GM13977 (cell line): ENCODE measurements at regions not wholly inside any gene's neighbourhood (a gene's known extent, or its start where the extent isn't known, plus 50 kb on each side); places are given as distances from the start of the nearest gene placed in this dataset.

Experiments
- DNase-seq: peaks from one replicate; pipeline ENCODE4 v3.0.0; 2012; ENCODE audit warnings: low spot score
- CTCF ChIP-seq: IDR thresholded peaks from 2 replicates; pipeline ENCODE4 v1.5.1; 2012; ENCODE audit warnings: mild to moderate bottlenecking, control low read depth; ENCODE audit not compliant: insufficient read depth; ENCODE audit errors: extremely low read depth, missing control alignments
- in situ Hi-C: fragments of 300-500 bp; cut with MboI; formaldehyde crosslinking; loops from one replicate; pipeline ENCODE4 v1.12.0; 2022; ENCODE audit warnings: low sequenced_read_pairs, low pct_unique_long_range_greater_than_20kb, mixed read lengths, inconsistent platforms; ENCODE audit not compliant: unreplicated experiment

GRCh38 chr16:76963614-76964315 is 227.2 kb upstream of the MON1B start:
- in situ Hi-C loops = no loop called here
- TF ChIP-seq CTCF = no peak
- DNase-seq = no peak

- TF ChIP-seq CTCF = no peak
- DNase-seq = no peak
- in situ Hi-C loops = no loop called here
Observed at GRCh38 chr16:76964464-76965154, 226.4 kb upstream of the MON1B start.

GRCh38 chr16:76970087-76970744 is 220.8 kb upstream of the MON1B start:
- no peak for DNase-seq
- in situ Hi-C loops = no loop called here
- TF ChIP-seq CTCF = no peak

- DNase-seq = no peak
- TF ChIP-seq CTCF = no peak
- in situ Hi-C loops = no loop called here
Observed at GRCh38 chr16:76970745-76971099, 220.3 kb upstream of the MON1B start.

- in situ Hi-C loops = no loop called here
- TF ChIP-seq CTCF = no peak
- no peak for DNase-seq
Observed at GRCh38 chr16:76976101-76976500, 214.9 kb upstream of the MON1B start.

GRCh38 chr16:76976756-76977155 is 214.2 kb upstream of the MON1B start:
- in situ Hi-C loops = no loop called here
- no peak for TF ChIP-seq CTCF
- no peak for DNase-seq
